Fibroblast of lung (primary cell): ENCODE measurements at regions not wholly inside any gene's neighbourhood (a gene's known extent, or its start where the extent isn't known, plus 50 kb on each side); places are given as distances from the start of the nearest gene placed in this dataset.

Experiments
- DNase-seq, 2 donors: peaks; one replicate each; pipeline versions ENCODE4 v3.0.0 to v3.0.0-alpha.2; 2010; ENCODE audit warnings: low read depth in 2 of 2
- H2AFZ ChIP-seq: 2 replicates; pipeline ENCODE4 v1.5.1; 2012; ENCODE audit warnings: low read length, control low read depth, inconsistent platforms
- H3K27ac ChIP-seq: 2 replicates; pipeline ENCODE4 v1.5.1; 2011; ENCODE audit warnings: low read length, control low read depth; ENCODE audit not compliant: insufficient read depth
- H3K27me3 ChIP-seq: 2 replicates; pipeline ENCODE4 v1.5.1; 2011; ENCODE audit warnings: mild to moderate bottlenecking, low read length; ENCODE audit not compliant: control insufficient read depth, insufficient read depth
- H3K36me3 ChIP-seq: 2 replicates; pipeline ENCODE4 v1.5.1; 2011; ENCODE audit warnings: low read length; ENCODE audit not compliant: control insufficient read depth, insufficient read depth
- H3K4me1 ChIP-seq: 2 replicates; pipeline ENCODE4 v1.5.1; 2011; ENCODE audit warnings: low read length; ENCODE audit not compliant: control insufficient read depth, insufficient read depth; ENCODE audit errors: extremely low read depth
- H3K4me2 ChIP-seq: 2 replicates; pipeline ENCODE4 v1.5.1; 2011; ENCODE audit warnings: low read length, control low read depth; ENCODE audit not compliant: insufficient read depth; ENCODE audit errors: extremely low read depth
- H3K4me3 ChIP-seq, 4 experiments: fragments of 200-600 bp in 1 of 4; sonication (generic) in 1 of 4; replicated peaks in 1 of 4; 2 replicates each; pipeline ENCODE4 v1.5.1; 2011 to 2016; ENCODE audit warnings: low read length in 4 of 4, low read depth in 3 of 4, mild to moderate bottlenecking in 3 of 4, control low read depth in 2 of 4, inconsistent platforms in 1 of 4, mixed read lengths in 1 of 4; ENCODE audit not compliant: insufficient read depth in 1 of 4; ENCODE audit errors: control extremely low read depth in 1 of 4
- H3K79me2 ChIP-seq: 2 replicates; pipeline ENCODE4 v1.5.1; 2012; ENCODE audit warnings: mild to moderate bottlenecking, low read length, inconsistent platforms; ENCODE audit not compliant: control insufficient read depth, insufficient read depth
- H3K9ac ChIP-seq: 2 replicates; pipeline ENCODE4 v1.5.1; 2011; ENCODE audit warnings: mild to moderate bottlenecking, low read length, control low read depth; ENCODE audit not compliant: insufficient read depth
- H3K9me3 ChIP-seq: 2 replicates; pipeline ENCODE4 v1.5.1; 2012; ENCODE audit warnings: low read depth, low read length; ENCODE audit not compliant: control insufficient read depth, insufficient read depth
- H4K20me1 ChIP-seq: 2 replicates; pipeline ENCODE4 v1.5.1; 2011; ENCODE audit warnings: low read length; ENCODE audit not compliant: control insufficient read depth, insufficient read depth; ENCODE audit errors: extremely low read depth
- CTCF ChIP-seq, 2 donors: IDR thresholded peaks in 1 of 2; conservative IDR thresholded peaks in 1 of 2; 1 replicate in 1 of 2; 2 replicates in 1 of 2; pipeline ENCODE4 v1.5.1; 2011 to 2012; ENCODE audit warnings: low read length in 2 of 2, control low read depth in 1 of 2, inconsistent platforms in 1 of 2, low read depth in 1 of 2, mild to moderate bottlenecking in 1 of 2
- EZH2 ChIP-seq: IDR thresholded peaks from 2 replicates; pipeline ENCODE4 v1.5.1; 2012; ENCODE audit warnings: low read length, control low read depth, mild to moderate bottlenecking; ENCODE audit errors: missing control alignments

- no peak for DNase-seq
- no peak for TF ChIP-seq CTCF (conservative IDR thresholded peaks at IDR 0.05 in 1 of 2, IDR thresholded peaks at IDR 0.05 in 1 of 2; ENCODE audit: low read depth in 1 of 2, low read length in 2 of 2)
- TF ChIP-seq EZH2 = no peak
- no peak overlapping the region for H3K4me3 ChIP-seq
- no peaks in the 10 kb centered on the region for H3K9me3 ChIP-seq
- no peaks in the 10 kb centered on the region for H3K27me3 ChIP-seq
- H4K20me1 ChIP-seq = no peaks in the 10 kb centered on the region
- no peak overlapping the region for H2AFZ ChIP-seq
- H3K9ac ChIP-seq = no peak overlapping the region
- H3K4me1 ChIP-seq = no peaks in the 10 kb centered on the region
- H3K4me2 ChIP-seq = no peak overlapping the region
- H3K79me2 ChIP-seq = no peaks in the 10 kb centered on the region
- no peaks in the 10 kb centered on the region for H3K36me3 ChIP-seq
- H3K27ac ChIP-seq = no peak overlapping the region
Observed at GRCh38 chr5:105696440-105696839, 1974.3 kb downstream of the EFNA5 start.

- Histone ChIP-seq H3K4me3 (no peak overlapping the region), H3K27me3 (no peaks in the 10 kb centered on the region), H3K9me3 (no peaks in the 10 kb centered on the region), H3K27ac (no peak overlapping the region), H3K79me2 (no peaks in the 10 kb centered on the region), H4K20me1 (no peaks in the 10 kb centered on the region), H3K9ac (no peak overlapping the region), H2AFZ (no peak overlapping the region), H3K4me1 (no peaks in the 10 kb centered on the region), H3K4me2 (no peak overlapping the region), H3K36me3 (no peaks in the 10 kb centered on the region)
- DNase-seq = no peak
- no peak for TF ChIP-seq EZH2
- TF ChIP-seq CTCF (conservative IDR thresholded peaks at IDR 0.05 in 1 of 2, IDR thresholded peaks at IDR 0.05 in 1 of 2; ENCODE audit: low read depth in 1 of 2, low read length in 2 of 2) = no peak
Observed at GRCh38 chr5:105695941-105696340, 1974.8 kb downstream of the EFNA5 start.

DNA sequence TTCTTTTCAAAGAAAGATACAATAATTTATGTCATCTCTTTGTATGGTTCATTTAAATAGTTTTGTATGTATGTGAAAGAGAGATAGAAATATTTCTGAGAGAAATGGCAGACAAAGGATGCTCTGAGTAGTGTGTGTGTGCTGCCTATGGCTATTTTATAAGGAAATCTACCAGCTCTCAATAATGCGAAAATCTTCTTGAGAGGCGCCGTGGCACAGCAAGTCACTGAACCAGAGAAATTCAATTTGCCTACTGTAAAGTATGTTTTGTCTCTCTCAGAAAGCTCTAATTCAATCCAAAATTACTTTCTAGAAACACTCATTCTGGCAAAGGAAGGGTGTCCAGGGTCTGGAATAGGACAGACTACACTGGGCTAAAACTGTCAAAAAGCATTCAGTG is 1981.1 kb downstream of the EFNA5 start:
- Histone ChIP-seq H4K20me1 (no peaks in the 10 kb centered on the region), H3K36me3 (no peaks in the 10 kb centered on the region), H3K79me2 (no peaks in the 10 kb centered on the region), H3K4me2 (no peak overlapping the region), H3K27ac (no peak overlapping the region), H3K4me1 (no peaks in the 10 kb centered on the region), H3K4me3 (no peak overlapping the region), H3K9ac (no peak overlapping the region), H3K27me3 (no peaks in the 10 kb centered on the region), H2AFZ (no peak overlapping the region), H3K9me3 (no peaks in the 10 kb centered on the region)
- no peak for TF ChIP-seq EZH2
- DNase-seq = no peak
